H1 (cell line): ENCODE measurements at regions not wholly inside any gene's neighbourhood (a gene's known extent, or its start where the extent isn't known, plus 50 kb on each side); places are given as distances from the start of the nearest gene placed in this dataset.

Experiments
- CTCF ChIA-PET: fragments of 300-600 bp; sonication (Branson Sonifier 250); formaldehyde crosslinking; loops from one replicate; lab custom pipeline; 2021; ENCODE audit not compliant: partially characterized antibody; lab: Charles Lee
- POLR2A ChIA-PET: fragments of 300-600 bp; sonication (Branson Sonifier 250); formaldehyde crosslinking; loops from one replicate; lab custom pipeline; 2021; ENCODE audit warnings: inconsistent platforms; ENCODE audit not compliant: partially characterized antibody; lab: Charles Lee
- DNase-seq, 2 experiments: peaks; one replicate each; pipeline versions ENCODE4 v3.0.0 to v3.0.0-alpha.2; 2010 to 2022; ENCODE audit warnings: low spot score in 2 of 2, low read depth in 1 of 2, mixed read lengths in 1 of 2
- FAIRE-seq: peaks from 2 replicates; lab custom pipeline; 2011; peaks lifted over from hg19 to GRCh38; lab: Jason Lieb, UNC
- H2AFZ ChIP-seq: 2 replicates; pipeline ENCODE4 v1.8.1; 2012; ENCODE audit warnings: low read length, inconsistent platforms
- H2AK5ac ChIP-seq: 2 replicates; pipeline ENCODE4 v1.6.1; 2013; ENCODE audit warnings: low read depth, low read length
- H2BK120ac ChIP-seq: replicated peaks from 2 replicates; pipeline ENCODE3; 2013; ENCODE audit warnings: low read depth, low read length, inconsistent platforms
- H2BK12ac ChIP-seq: 2 replicates; pipeline ENCODE4 v1.6.1; 2013; ENCODE audit warnings: low read depth, low read length
- H2BK15ac ChIP-seq: 2 replicates; pipeline ENCODE4 v1.6.1; 2013; ENCODE audit warnings: low read length
- H2BK20ac ChIP-seq: 2 replicates; pipeline ENCODE4 v1.6.1; 2013; ENCODE audit warnings: low read length
- H2BK5ac ChIP-seq: 2 replicates; pipeline ENCODE4 v1.6.1; 2013; ENCODE audit warnings: low read depth, low read length
- H3K14ac ChIP-seq: 2 replicates; pipeline ENCODE4 v1.6.1; 2013; ENCODE audit warnings: inconsistent platforms; ENCODE audit not compliant: insufficient read length
- H3K18ac ChIP-seq: 2 replicates; pipeline ENCODE4 v1.6.1; 2013; ENCODE audit warnings: low read length; ENCODE audit errors: extremely low read depth
- H3K23ac ChIP-seq: 2 replicates; pipeline ENCODE4 v1.6.1; 2013; ENCODE audit warnings: inconsistent platforms; ENCODE audit not compliant: insufficient read length
- H3K23me2 ChIP-seq: 2 replicates; pipeline ENCODE4 v1.6.1; 2013; ENCODE audit warnings: low read depth, low read length
- H3K27ac ChIP-seq: 2 replicates; pipeline ENCODE4 v1.6.1; 2011; ENCODE audit warnings: low read depth, low read length, inconsistent platforms
- H3K27me3 ChIP-seq, 4 experiments: replicated peaks in 1 of 4; 1 replicate in 1 of 4; 2 replicates in 3 of 4; pipeline versions ENCODE4 v1.6.1 to v1.8.1; 2011 to 2013; ENCODE audit warnings: low read length in 3 of 4, mild to moderate bottlenecking in 3 of 4, inconsistent platforms in 2 of 4, mixed read lengths in 2 of 4, moderate library complexity in 1 of 4; ENCODE audit not compliant: control insufficient read depth in 3 of 4, insufficient read depth in 3 of 4; ENCODE audit errors: extremely low read depth in 1 of 4
- H3K36me3 ChIP-seq, 4 experiments: 2 replicates each; pipeline versions ENCODE4 v1.6.1 to v1.8.1; 2011 to 2013; ENCODE audit warnings: mild to moderate bottlenecking in 4 of 4, low read length in 3 of 4, moderate library complexity in 2 of 4, control low read depth in 1 of 4, inconsistent platforms in 1 of 4; ENCODE audit not compliant: insufficient read depth in 4 of 4, control insufficient read depth in 2 of 4
- H3K4ac ChIP-seq: replicated peaks from 2 replicates; pipeline ENCODE3; 2013; ENCODE audit warnings: low read length, low read depth, mixed read lengths, inconsistent platforms; ENCODE audit not compliant: insufficient read length
- H3K4me1 ChIP-seq, 4 experiments: replicated peaks in 1 of 4; 1 replicate in 1 of 4; 2 replicates in 3 of 4; pipeline versions ENCODE4 v1.6.1 to v1.8.1; 2011 to 2013; ENCODE audit warnings: low read length in 3 of 4, inconsistent platforms in 2 of 4, mixed read lengths in 1 of 4; ENCODE audit not compliant: insufficient read depth in 4 of 4, control insufficient read depth in 3 of 4
- H3K4me2 ChIP-seq, 2 experiments: 2 replicates each; pipeline versions ENCODE4 v1.6.1 to v1.8.1; 2011 to 2013; ENCODE audit warnings: low read depth in 2 of 2, low read length in 2 of 2, control low read depth in 1 of 2, inconsistent platforms in 1 of 2, mild to moderate bottlenecking in 1 of 2; ENCODE audit not compliant: insufficient read depth in 1 of 2
- H3K4me3 ChIP-seq, 4 experiments: fragments of 200-600, 300-600 bp in 1 of 4; sonication (generic), shearing (Covaris generic), sonication (Bioruptor Twin) in 1 of 4; 2 replicates each; pipeline versions ENCODE4 v1.5.1 to v1.8.1; 2011 to 2016; ENCODE audit warnings: low read length in 4 of 4, low read depth in 3 of 4, control low read depth in 2 of 4, inconsistent platforms in 2 of 4, mild to moderate bottlenecking in 2 of 4, mixed read lengths in 1 of 4, moderate library complexity in 1 of 4; ENCODE audit not compliant: insufficient read depth in 2 of 4; ENCODE audit errors: extremely low read depth in 1 of 4
- H3K56ac ChIP-seq: replicated peaks from 2 replicates; pipeline ENCODE3; 2013; ENCODE audit warnings: low read depth, mild to moderate bottlenecking, mixed read lengths, low read length, inconsistent platforms; ENCODE audit not compliant: insufficient read length
- H3K79me1 ChIP-seq: 2 replicates; pipeline ENCODE4 v1.6.1; 2013; ENCODE audit warnings: low read depth, low read length, control low read depth
- H3K79me2 ChIP-seq, 2 experiments: 2 replicates each; pipeline versions ENCODE4 v1.6.1 to v1.8.1; 2012 to 2013; ENCODE audit warnings: low read length in 2 of 2, mild to moderate bottlenecking in 2 of 2, inconsistent platforms in 1 of 2; ENCODE audit not compliant: insufficient read depth in 2 of 2, control insufficient read depth in 1 of 2
- H3K9ac ChIP-seq, 4 experiments: replicated peaks in 1 of 4; 1 replicate in 1 of 4; 2 replicates in 3 of 4; pipeline versions ENCODE4 v1.6.1 to v1.8.1; 2011 to 2013; ENCODE audit warnings: low read depth in 3 of 4, low read length in 3 of 4, control low read depth in 2 of 4, mild to moderate bottlenecking in 2 of 4, moderate library complexity in 2 of 4, inconsistent platforms in 1 of 4; ENCODE audit errors: extremely low read depth in 1 of 4
- H3K9me3 ChIP-seq, 2 experiments: 2 replicates each; pipeline versions ENCODE4 v1.6.1 to v1.8.1; 2012 to 2013; ENCODE audit warnings: mild to moderate bottlenecking in 2 of 2, moderate library complexity in 2 of 2, control low read depth in 1 of 2, inconsistent platforms in 1 of 2, low read depth in 1 of 2, low read length in 1 of 2, mixed read lengths in 1 of 2; ENCODE audit not compliant: insufficient read depth in 2 of 2
- H4K20me1 ChIP-seq, 2 experiments: replicated peaks in 1 of 2; 2 replicates each; pipeline versions ENCODE3 to v1.8.1; 2011 to 2013; ENCODE audit warnings: inconsistent platforms in 2 of 2, low read length in 2 of 2, mild to moderate bottlenecking in 1 of 2; ENCODE audit not compliant: insufficient read depth in 2 of 2, control insufficient read depth in 1 of 2
- H4K5ac ChIP-seq: 2 replicates; pipeline ENCODE4 v1.6.1; 2013; ENCODE audit warnings: low read length, low read depth, mixed read lengths, inconsistent platforms; ENCODE audit not compliant: insufficient read length
- H4K8ac ChIP-seq: 2 replicates; pipeline ENCODE4 v1.8.0; 2013; ENCODE audit warnings: mild to moderate bottlenecking, moderate library complexity, low read length, inconsistent platforms; ENCODE audit not compliant: insufficient read depth; ENCODE audit errors: extremely low read depth
- H4K91ac ChIP-seq: replicated peaks from 2 replicates; pipeline ENCODE3; 2013; ENCODE audit warnings: low read length, mixed read lengths, inconsistent platforms; ENCODE audit not compliant: insufficient read length
- CEBPB ChIP-seq: IDR thresholded peaks from 2 replicates; pipeline ENCODE4 v1.6.1; 2012; ENCODE audit warnings: low read depth, low read length
- CTBP2 ChIP-seq: IDR thresholded peaks from 2 replicates; pipeline ENCODE4 v1.7.0; 2011; ENCODE audit warnings: borderline replicate concordance, mild to moderate bottlenecking, moderate library complexity, mixed read lengths, low read length; ENCODE audit not compliant: insufficient read depth, insufficient read length
- E2F6 ChIP-seq: IDR thresholded peaks from 2 replicates; pipeline ENCODE4 v1.6.1; 2012; ENCODE audit warnings: inconsistent platforms
- GABPA ChIP-seq: IDR thresholded peaks from 2 replicates; pipeline ENCODE4 v1.6.1; 2011; ENCODE audit warnings: mild to moderate bottlenecking, low read length, moderate library complexity, borderline replicate concordance; ENCODE audit not compliant: insufficient read depth
- MAX ChIP-seq: IDR thresholded peaks from 2 replicates; pipeline ENCODE4 v1.6.1; 2012; ENCODE audit warnings: inconsistent platforms
- RXRA ChIP-seq: IDR thresholded peaks from 2 replicates; pipeline ENCODE4 v1.6.1; 2011; ENCODE audit warnings: low read depth, mild to moderate bottlenecking, low read length, moderate library complexity; ENCODE audit not compliant: insufficient read depth
- SP1 ChIP-seq: IDR thresholded peaks from 2 replicates; pipeline ENCODE4 v1.6.1; 2011; ENCODE audit warnings: low read depth, low read length
- SUZ12 ChIP-seq: fragments of 200-600 bp; sonication (generic); IDR thresholded peaks from 2 replicates; pipeline ENCODE4 v1.6.1; 2012; ENCODE audit warnings: mild to moderate bottlenecking, inconsistent platforms, low read length, moderate library complexity, mixed read lengths
- WGBS, 2 experiments: shearing (Covaris generic) in 1 of 2; methylation state at CpG; one replicate each; pipeline versions ENCODE4 v1.1.6 to v1.1.7; 2013 to 2015; ENCODE audit warnings: low lambda C conversion rate in 2 of 2, mixed read lengths in 2 of 2, inconsistent platforms in 1 of 2, low coverage in 1 of 2, missing lambda C conversion rate in 1 of 2; ENCODE audit not compliant: insufficient replicate concordance in 2 of 2, insufficient coverage in 1 of 2, insufficient read length in 1 of 2; ENCODE audit errors: extremely low coverage in 1 of 2, missing lambda C conversion rate in 1 of 2; 5-methylcytosine and 5-hydroxymethylcytosine counted together

DNA sequence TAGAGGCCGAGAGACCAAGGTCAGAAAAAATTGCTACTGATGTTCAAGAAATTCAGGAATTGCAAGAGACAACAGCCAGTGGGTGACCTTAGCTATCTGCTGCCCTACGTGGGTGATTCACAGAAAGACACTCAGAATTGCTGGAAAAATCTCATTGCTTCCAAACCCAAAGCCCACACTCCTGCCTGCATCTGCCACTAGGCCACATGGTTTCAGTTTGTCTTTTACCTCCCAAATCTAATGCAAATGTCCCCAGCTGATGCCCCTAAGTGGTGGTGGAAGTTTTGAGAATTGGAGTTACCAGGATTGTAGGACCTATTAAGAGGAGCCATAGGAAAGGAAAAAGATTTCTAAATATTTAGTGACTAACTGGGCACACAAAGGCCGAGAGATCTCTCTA lies 341.5 kb upstream of the CHRM3 start:
- no peak overlapping the region for H2BK15ac ChIP-seq
- no peak overlapping the region for H3K4ac ChIP-seq
- no peak overlapping the region for H2AFZ ChIP-seq
- no peaks in the 10 kb centered on the region for H3K79me1 ChIP-seq
- no peak overlapping the region for H3K18ac ChIP-seq
- H2BK5ac ChIP-seq: no peak overlapping the region
- H4K5ac ChIP-seq: no peak overlapping the region
- ChIA-PET POLR2A (no interaction called here), CTCF (interaction anchor here (0.7 to 1.0 kb wide), 2 partner anchors 256 to 325 kb away, joined by 3 to 6 read pairs; no protein-coding TSS in a partner anchor)
- DNase-seq (no peak), FAIRE-seq (no peak)
- no peak overlapping the region for H4K8ac ChIP-seq
- H3K14ac ChIP-seq: no peak overlapping the region
- H2BK12ac ChIP-seq: no peak overlapping the region
- no peak overlapping the region for H4K91ac ChIP-seq
- H3K9me3 ChIP-seq: no peaks in the 10 kb centered on the region
- H3K27ac ChIP-seq: no peak overlapping the region
- no peaks in the 10 kb centered on the region for H3K23me2 ChIP-seq
- H3K4me2 ChIP-seq: no peak overlapping the region
- no peak overlapping the region for H2BK20ac ChIP-seq
- H4K20me1 ChIP-seq: no peaks in the 10 kb centered on the region
- TF ChIP-seq SUZ12: no peak
- peak; percentile 70 for TF ChIP-seq E2F6
- TF ChIP-seq CEBPB: no peak
- no peak for TF ChIP-seq SP1
- 0 out of 2 replicates have a peak, but pooled peaks have one; percentile 59 for TF ChIP-seq MAX
- TF ChIP-seq GABPA: no peak
- TF ChIP-seq CTBP2: no peak
- no peak for TF ChIP-seq RXRA
- no peak overlapping the region for H3K23ac ChIP-seq
- no peak overlapping the region for H2AK5ac ChIP-seq
- H3K9ac ChIP-seq: no peak overlapping the region
- H3K4me3 ChIP-seq: no peak overlapping the region
- no peaks in the 10 kb centered on the region for H3K27me3 ChIP-seq
- H3K56ac ChIP-seq: no peak overlapping the region
- H2BK120ac ChIP-seq: no peak overlapping the region
- no peaks in the 10 kb centered on the region for H3K4me1 ChIP-seq
- 87% methylated on average over 3 of the region's 3 CpGs; no CpG with 5 or more reads in 1 of the 2 experiments for WGBS, 2 experiments
- no peaks in the 10 kb centered on the region for H3K79me2 ChIP-seq
- H3K36me3 ChIP-seq: no peaks in the 10 kb centered on the region
